ENCODE measurements at regions not wholly inside any gene's neighbourhood (a gene's known extent, or its start where the extent isn't known, plus 50 kb on each side); places are given as distances from the start of the nearest gene placed in this dataset.

- Mint-ChIP-seq H3K27me3 (peaks cover 4% of the 10 kb centered on the region), H3K4me3 (no peak overlapping the region), H3K4me1 (no peaks in the 10 kb centered on the region), H3K9me3 (no peaks in the 10 kb centered on the region), H3K27ac (no peak overlapping the region), H3K36me3 (ENCODE audit: low read depth) (no peaks in the 10 kb centered on the region)
- TF ChIP-seq CTCF (IDR thresholded peaks at IDR 0.05) = no peak
- DNase-seq (no peak), ATAC-seq (ENCODE audit: low read depth) (no peak)
- POLR2A ChIA-PET = no interaction called here
- intact Hi-C loops (cut with micrococcal nuclease) = no loop called here
- CTCF ChIA-PET = no interaction called here
These were observed 133.5 kb downstream of the LMNTD1 start for GRCh38 chr12:25419595-25419994.

- no peak for ATAC-seq (ENCODE audit: low read depth)
- Mint-ChIP-seq H3K4me1 (no peaks in the 10 kb centered on the region), H3K27ac (no peak overlapping the region), H3K27me3 (peaks cover 4% of the 10 kb centered on the region), H3K36me3 (ENCODE audit: low read depth) (no peaks in the 10 kb centered on the region), H3K9me3 (no peaks in the 10 kb centered on the region), H3K4me3 (no peak overlapping the region)
- intact Hi-C loops (cut with micrococcal nuclease) = no loop called here
- TF ChIP-seq CTCF (IDR thresholded peaks at IDR 0.05) = no peak
- ChIA-PET CTCF (interaction anchor here (1.0 kb wide), 1 partner anchor 19 kb away, joined by 3 read pairs; no protein-coding TSS in a partner anchor), POLR2A (no interaction called here)
- no peak for DNase-seq
These were observed 136.0 kb downstream of the LMNTD1 start for GRCh38 chr12:25417071-25417470.

- ATAC-seq (ENCODE audit: low read depth) (no peak), DNase-seq (no peak)
- CTCF ChIA-PET = interaction anchor here (1.0 kb wide), 1 partner anchor 20 kb away, joined by 3 read pairs; no protein-coding TSS in a partner anchor
- POLR2A ChIA-PET = no interaction called here
- no peak overlapping the region for H3K4me3 Mint-ChIP-seq
- TF ChIP-seq CTCF (IDR thresholded peaks at IDR 0.05) = no peak
- intact Hi-C loops (cut with micrococcal nuclease) = no loop called here
- H3K36me3 Mint-ChIP-seq (ENCODE audit: low read depth) = no peaks in the 10 kb centered on the region
- no peak overlapping the region for H3K27ac Mint-ChIP-seq
- H3K27me3 Mint-ChIP-seq = peaks cover 1% of the 10 kb centered on the region
- H3K4me1 Mint-ChIP-seq = no peaks in the 10 kb centered on the region
- no peaks in the 10 kb centered on the region for H3K9me3 Mint-ChIP-seq
These were observed 136.6 kb downstream of the LMNTD1 start for GRCh38 chr12:25416516-25416915.

GRCh38 chr12:25415004-25415403, 138.1 kb downstream of the LMNTD1 start:
- Mint-ChIP-seq H3K27ac (no peak overlapping the region), H3K4me1 (no peaks in the 10 kb centered on the region), H3K27me3 (no peaks in the 10 kb centered on the region), H3K9me3 (no peaks in the 10 kb centered on the region), H3K4me3 (no peak overlapping the region), H3K36me3 (ENCODE audit: low read depth) (no peaks in the 10 kb centered on the region)
- intact Hi-C loops (cut with micrococcal nuclease) = no loop called here
- ChIA-PET CTCF (no interaction called here), POLR2A (no interaction called here)
- ATAC-seq (ENCODE audit: low read depth) (no peak), DNase-seq (no peak)
- no peak for TF ChIP-seq CTCF (IDR thresholded peaks at IDR 0.05)

- H3K9me3 Mint-ChIP-seq = no peaks in the 10 kb centered on the region
- H3K36me3 Mint-ChIP-seq (ENCODE audit: low read depth) = no peaks in the 10 kb centered on the region
- no peak overlapping the region for H3K4me3 Mint-ChIP-seq
- no peak overlapping the region for H3K27ac Mint-ChIP-seq
- intact Hi-C loops (cut with micrococcal nuclease) = no loop called here
- no peak for ATAC-seq (ENCODE audit: low read depth)
- no peaks in the 10 kb centered on the region for H3K27me3 Mint-ChIP-seq
- TF ChIP-seq CTCF (IDR thresholded peaks at IDR 0.05) = no peak
- no peaks in the 10 kb centered on the region for H3K4me1 Mint-ChIP-seq
- no peak for DNase-seq
- ChIA-PET CTCF (no interaction called here), POLR2A (no interaction called here)
These were observed 140.3 kb downstream of the LMNTD1 start for GRCh38 chr12:25412735-25413134.

Measured in activated B cell treated with CpG ODN at 0.5 μM for 24 hours (primary cell).